Activated CD4-positive, alpha-beta memory T cell treated with anti-CD3 and anti-CD28 coated beads for 36 hours (primary cell): ENCODE measurements at regions not wholly inside any gene's neighbourhood (a gene's known extent, or its start where the extent isn't known, plus 50 kb on each side); places are given as distances from the start of the nearest gene placed in this dataset.

ENCODE experiments used
- CTCF ChIA-PET: fragments of 350-600 bp; sonication (Branson Sonifier 250); formaldehyde crosslinking; loops from one replicate; lab custom pipeline; 2021; ENCODE audit warnings: antibody characterized with exemption, inconsistent platforms; lab: Charles Lee
- POLR2A ChIA-PET: fragments of 350-600 bp; sonication (Branson Sonifier 250); formaldehyde crosslinking; loops from one replicate; lab custom pipeline; 2021; ENCODE audit warnings: antibody characterized with exemption; lab: Charles Lee
- DNase-seq: peaks from one replicate; pipeline ENCODE4 v3.0.0-alpha.2; 2020
- H3K27ac Mint-ChIP-seq: one replicate; pipeline ENCODE4 v1.8.0; 2021; ENCODE audit warnings: mixed read lengths
- H3K27me3 Mint-ChIP-seq: one replicate; pipeline ENCODE4 v1.8.0; 2021; ENCODE audit warnings: mixed read lengths
- H3K36me3 Mint-ChIP-seq: one replicate; pipeline ENCODE4 v1.8.0; 2021; ENCODE audit warnings: mixed read lengths
- H3K4me1 Mint-ChIP-seq: one replicate; pipeline ENCODE4 v1.8.0; 2021; ENCODE audit warnings: low read depth, mixed read lengths
- H3K4me3 Mint-ChIP-seq: one replicate; pipeline ENCODE4 v1.8.0; 2021; ENCODE audit warnings: mild to moderate bottlenecking, mixed read lengths
- H3K9me3 Mint-ChIP-seq: one replicate; pipeline ENCODE4 v1.8.0; 2021; ENCODE audit warnings: mixed read lengths
- intact Hi-C: fragments of 100-400 bp; cut with micrococcal nuclease; formaldehyde crosslinking; loops from one replicate; pipeline ENCODE4 v1.15.1; 2023

GRCh38 chr6:165972139-165972802 is 195.4 kb downstream of the TBXT start:
- H3K27ac Mint-ChIP-seq: no peak overlapping the region
- ChIA-PET CTCF (no interaction called here), POLR2A (no interaction called here)
- no peak for DNase-seq
- no peak overlapping the region for H3K4me3 Mint-ChIP-seq
- H3K27me3 Mint-ChIP-seq: peaks cover 3% of the 10 kb centered on the region
- intact Hi-C loops: no loop called here
- H3K9me3 Mint-ChIP-seq: no peaks in the 10 kb centered on the region
- H3K36me3 Mint-ChIP-seq: no peaks in the 10 kb centered on the region
- H3K4me1 Mint-ChIP-seq: no peaks in the 10 kb centered on the region

- no peaks in the 10 kb centered on the region for H3K9me3 Mint-ChIP-seq
- intact Hi-C loops: no loop called here
- no peaks in the 10 kb centered on the region for H3K27me3 Mint-ChIP-seq
- CTCF ChIA-PET: interaction anchor here (0.7 kb wide), 1 partner anchor 276 kb away, joined by 6 read pairs; no protein-coding TSS in a partner anchor
- H3K4me1 Mint-ChIP-seq: no peaks in the 10 kb centered on the region
- no peak overlapping the region for H3K4me3 Mint-ChIP-seq
- DNase-seq: no peak
- no peaks in the 10 kb centered on the region for H3K36me3 Mint-ChIP-seq
- H3K27ac Mint-ChIP-seq: no peak overlapping the region
- POLR2A ChIA-PET: no interaction called here
These were observed 196.4 kb downstream of the TBXT start for GRCh38 chr6:165971202-165971601.

GRCh38 chr6:165970001-165970400 is 197.7 kb downstream of the TBXT start:
- no peak for DNase-seq
- POLR2A ChIA-PET: no interaction called here
- no peak overlapping the region for H3K4me3 Mint-ChIP-seq
- H3K27me3 Mint-ChIP-seq: no peaks in the 10 kb centered on the region
- no peaks in the 10 kb centered on the region for H3K36me3 Mint-ChIP-seq
- CTCF ChIA-PET: no interaction called here
- H3K27ac Mint-ChIP-seq: no peak overlapping the region
- no peaks in the 10 kb centered on the region for H3K9me3 Mint-ChIP-seq
- intact Hi-C loops: no loop called here
- H3K4me1 Mint-ChIP-seq: no peaks in the 10 kb centered on the region

- no peak overlapping the region for H3K4me3 Mint-ChIP-seq
- intact Hi-C loops: no loop called here
- no peaks in the 10 kb centered on the region for H3K9me3 Mint-ChIP-seq
- CTCF ChIA-PET: no interaction called here
- no peaks in the 10 kb centered on the region for H3K36me3 Mint-ChIP-seq
- POLR2A ChIA-PET: no interaction called here
- H3K27me3 Mint-ChIP-seq: no peaks in the 10 kb centered on the region
- H3K27ac Mint-ChIP-seq: no peak overlapping the region
- DNase-seq: no peak
- H3K4me1 Mint-ChIP-seq: no peaks in the 10 kb centered on the region
These were observed 198.5 kb downstream of the TBXT start for GRCh38 chr6:165969184-165969583.

GRCh38 chr6:165968408-165968807 is 199.2 kb downstream of the TBXT start:
- DNase-seq: no peak
- intact Hi-C loops: no loop called here
- Mint-ChIP-seq H3K4me3 (no peak overlapping the region), H3K4me1 (no peaks in the 10 kb centered on the region), H3K9me3 (no peaks in the 10 kb centered on the region), H3K36me3 (no peaks in the 10 kb centered on the region), H3K27ac (no peak overlapping the region), H3K27me3 (no peaks in the 10 kb centered on the region)
- POLR2A ChIA-PET: no interaction called here
- CTCF ChIA-PET: no interaction called here

GRCh38 chr6:165967810-165968407 is 199.7 kb downstream of the TBXT start:
- Mint-ChIP-seq H3K9me3 (no peaks in the 10 kb centered on the region), H3K27me3 (no peaks in the 10 kb centered on the region), H3K27ac (no peak overlapping the region), H3K4me1 (no peaks in the 10 kb centered on the region), H3K36me3 (no peaks in the 10 kb centered on the region), H3K4me3 (no peak overlapping the region)
- CTCF ChIA-PET: no interaction called here
- intact Hi-C loops: no loop called here
- no peak for DNase-seq
- POLR2A ChIA-PET: no interaction called here

GRCh38 chr6:165963750-165964149 is 203.9 kb downstream of the TBXT start:
- Mint-ChIP-seq H3K4me3 (no peak overlapping the region), H3K27ac (no peak overlapping the region), H3K36me3 (no peaks in the 10 kb centered on the region), H3K27me3 (no peaks in the 10 kb centered on the region), H3K4me1 (no peaks in the 10 kb centered on the region), H3K9me3 (no peaks in the 10 kb centered on the region)
- ChIA-PET CTCF (no interaction called here), POLR2A (no interaction called here)
- DNase-seq: no peak
- intact Hi-C loops: no loop called here

GRCh38 chr6:165962366-165962765 is 205.3 kb downstream of the TBXT start:
- H3K4me1 Mint-ChIP-seq: no peaks in the 10 kb centered on the region
- intact Hi-C loops: no loop called here
- no peaks in the 10 kb centered on the region for H3K9me3 Mint-ChIP-seq
- H3K36me3 Mint-ChIP-seq: no peaks in the 10 kb centered on the region
- no peak overlapping the region for H3K4me3 Mint-ChIP-seq
- no peak overlapping the region for H3K27ac Mint-ChIP-seq
- H3K27me3 Mint-ChIP-seq: no peaks in the 10 kb centered on the region
- ChIA-PET POLR2A (no interaction called here), CTCF (no interaction called here)
- DNase-seq: no peak

- Mint-ChIP-seq H3K27me3 (peaks cover 2% of the 10 kb centered on the region), H3K36me3 (no peaks in the 10 kb centered on the region), H3K9me3 (no peaks in the 10 kb centered on the region), H3K4me1 (no peaks in the 10 kb centered on the region), H3K27ac (no peak overlapping the region), H3K4me3 (no peak overlapping the region)
- CTCF ChIA-PET: no interaction called here
- DNase-seq: no peak
- POLR2A ChIA-PET: no interaction called here
- intact Hi-C loops: no loop called here
These were observed 206.4 kb downstream of the TBXT start for GRCh38 chr6:165961233-165961632.

- H3K4me1 Mint-ChIP-seq: no peaks in the 10 kb centered on the region
- H3K4me3 Mint-ChIP-seq: no peak overlapping the region
- no peak overlapping the region for H3K27ac Mint-ChIP-seq
- no peak for DNase-seq
- no peaks in the 10 kb centered on the region for H3K9me3 Mint-ChIP-seq
- H3K36me3 Mint-ChIP-seq: no peaks in the 10 kb centered on the region
- intact Hi-C loops: no loop called here
- ChIA-PET CTCF (no interaction called here), POLR2A (no interaction called here)
- H3K27me3 Mint-ChIP-seq: peaks cover 2% of the 10 kb centered on the region
These were observed 207.0 kb downstream of the TBXT start for GRCh38 chr6:165960695-165961094.

- no peaks in the 10 kb centered on the region for H3K9me3 Mint-ChIP-seq
- no peaks in the 10 kb centered on the region for H3K4me1 Mint-ChIP-seq
- H3K36me3 Mint-ChIP-seq: no peaks in the 10 kb centered on the region
- H3K4me3 Mint-ChIP-seq: no peak overlapping the region
- H3K27ac Mint-ChIP-seq: no peak overlapping the region
- peaks cover 5% of the 10 kb centered on the region for H3K27me3 Mint-ChIP-seq
- CTCF ChIA-PET: interaction anchor here (1.0 kb wide), 1 partner anchor 139 kb away, joined by 3 read pairs; no protein-coding TSS in a partner anchor
- POLR2A ChIA-PET: no interaction called here
- intact Hi-C loops: no loop called here
- DNase-seq: no peak
These were observed 208.0 kb downstream of the TBXT start for GRCh38 chr6:165959627-165960026.

GRCh38 chr6:165956874-165957273 is 210.8 kb downstream of the TBXT start:
- no peaks in the 10 kb centered on the region for H3K9me3 Mint-ChIP-seq
- no peak for DNase-seq
- H3K27me3 Mint-ChIP-seq: peaks cover 5% of the 10 kb centered on the region
- H3K36me3 Mint-ChIP-seq: no peaks in the 10 kb centered on the region
- H3K4me1 Mint-ChIP-seq: no peaks in the 10 kb centered on the region
- intact Hi-C loops: no loop called here
- POLR2A ChIA-PET: no interaction called here
- no peak overlapping the region for H3K27ac Mint-ChIP-seq
- no peak overlapping the region for H3K4me3 Mint-ChIP-seq
- CTCF ChIA-PET: no interaction called here

- Mint-ChIP-seq H3K36me3 (no peaks in the 10 kb centered on the region), H3K9me3 (no peaks in the 10 kb centered on the region), H3K27me3 (peaks cover 8% of the 10 kb centered on the region), H3K27ac (no peak overlapping the region), H3K4me1 (no peaks in the 10 kb centered on the region), H3K4me3 (no peak overlapping the region)
- intact Hi-C loops: no loop called here
- POLR2A ChIA-PET: no interaction called here
- CTCF ChIA-PET: no interaction called here
- DNase-seq: no peak
These were observed 215.1 kb downstream of the TBXT start for GRCh38 chr6:165952514-165952913.
